SK-N-MC (cell line): ENCODE measurements at regions not wholly inside any gene's neighbourhood (a gene's known extent, or its start where the extent isn't known, plus 50 kb on each side); places are given as distances from the start of the nearest gene placed in this dataset.
"Not testable (repeated sequence)": the region's sequence is repeated elsewhere in the genome, so short reads cannot be mapped to it uniquely, and the experiment has no call there.

Experiments
- DNase-seq: peaks from one replicate; pipeline ENCODE4 v3.0.0-alpha.2; 2011; ENCODE audit warnings: low read depth, low spot score
- H3K27ac ChIP-seq: fragments of 200-600 bp; sonication (generic); 2 replicates; pipeline ENCODE4 v1.5.1; 2016; ENCODE audit warnings: mixed run types
- H3K36me3 ChIP-seq: fragments of 200-600 bp; sonication (generic); 2 replicates; pipeline ENCODE4 v1.6.1; 2017; ENCODE audit warnings: antibody characterized with exemption, low read length, mixed read lengths; ENCODE audit not compliant: insufficient read depth
- H3K4me3 ChIP-seq: fragments of 200-600 bp; sonication (generic); 2 replicates; pipeline ENCODE4 v1.5.1; 2016
- H3K9ac ChIP-seq: fragments of 200-600 bp; sonication (generic); 2 replicates; pipeline ENCODE4 v1.8.0; 2017; ENCODE audit warnings: mixed run types, mixed read lengths; ENCODE audit not compliant: insufficient read length
- H3K9me3 ChIP-seq: fragments of 200-600 bp; sonication (generic); 2 replicates; pipeline ENCODE4 v1.6.1; 2017; ENCODE audit warnings: low read depth, mild to moderate bottlenecking, antibody characterized with exemption, low read length, moderate library complexity, mixed read lengths
- EZH2 ChIP-seq: fragments of 200-600 bp; sonication (generic); IDR thresholded peaks from one replicate; pipeline ENCODE4 v1.6.1; 2017; ENCODE audit warnings: antibody characterized with exemption
- FOXP2 ChIP-seq: optimal IDR thresholded peaks from 2 replicates; pipeline ENCODE3; 2011; ENCODE audit warnings: mild to moderate bottlenecking, moderate library complexity; ENCODE audit not compliant: insufficient read depth; ENCODE audit errors: extremely low read length, control extremely low read depth
- POLR2AphosphoS5 ChIP-seq: IDR thresholded peaks from 2 replicates; pipeline ENCODE4 v1.6.1; 2012; ENCODE audit warnings: mild to moderate bottlenecking, low read depth, low read length, borderline replicate concordance

- TF ChIP-seq EZH2, result no peak
- H3K4me3 ChIP-seq, result no peak overlapping the region
- no peak overlapping the region for H3K27ac ChIP-seq
- H3K36me3 ChIP-seq, result no peaks in the 10 kb centered on the region
- no peak for DNase-seq
- no peaks in the 10 kb centered on the region for H3K9me3 ChIP-seq
- H3K9ac ChIP-seq, result no peak overlapping the region
These were observed 248.8 kb downstream of the CAAP1 start for GRCh38 chr9:26643826-26644225.

GRCh38 chr9:26639761-26640160 is 252.8 kb downstream of the CAAP1 start:
- no peak overlapping the region for H3K9ac ChIP-seq
- H3K36me3 ChIP-seq, result no peaks in the 10 kb centered on the region
- TF ChIP-seq EZH2, result no peak
- TF ChIP-seq POLR2AphosphoS5, result no peak
- TF ChIP-seq FOXP2, result no peak
- no peak for DNase-seq
- H3K27ac ChIP-seq, result no peak overlapping the region
- no peaks in the 10 kb centered on the region for H3K9me3 ChIP-seq
- H3K4me3 ChIP-seq, result no peak overlapping the region

- no peak overlapping the region for H3K9ac ChIP-seq
- H3K27ac ChIP-seq, result no peak overlapping the region
- no peak for TF ChIP-seq FOXP2
- TF ChIP-seq EZH2, result no peak
- no peak for TF ChIP-seq POLR2AphosphoS5
- no peak for DNase-seq
- no peaks in the 10 kb centered on the region for H3K9me3 ChIP-seq
- no peaks in the 10 kb centered on the region for H3K36me3 ChIP-seq
- H3K4me3 ChIP-seq, result no peak overlapping the region
These were observed 255.5 kb downstream of the CAAP1 start for GRCh38 chr9:26637101-26637500.

GRCh38 chr9:26613851-26614350 is 278.7 kb downstream of the CAAP1 start:
- H3K27ac ChIP-seq, H3K4me3 ChIP-seq, H3K36me3 ChIP-seq, H3K9ac ChIP-seq, DNase-seq, H3K9me3 ChIP-seq: not testable (repeated sequence)

- H3K27ac ChIP-seq, result no peak overlapping the region
- no peak overlapping the region for H3K4me3 ChIP-seq
- no peak for DNase-seq
- no peak for TF ChIP-seq FOXP2
- no peak for TF ChIP-seq EZH2
- no peak for TF ChIP-seq POLR2AphosphoS5
- H3K9ac ChIP-seq, result no peak overlapping the region
- H3K36me3 ChIP-seq, result no peaks in the 10 kb centered on the region
- H3K9me3 ChIP-seq, result no peaks in the 10 kb centered on the region
These were observed 280.4 kb downstream of the CAAP1 start for GRCh38 chr9:26612211-26612610.

GRCh38 chr9:26606756-26607155 is 285.8 kb downstream of the CAAP1 start:
- no peak for DNase-seq
- no peak overlapping the region for H3K27ac ChIP-seq
- H3K9me3 ChIP-seq, result no peaks in the 10 kb centered on the region
- H3K9ac ChIP-seq, result no peak overlapping the region
- TF ChIP-seq FOXP2, result no peak
- no peak for TF ChIP-seq EZH2
- TF ChIP-seq POLR2AphosphoS5, result no peak
- H3K4me3 ChIP-seq, result no peak overlapping the region
- no peaks in the 10 kb centered on the region for H3K36me3 ChIP-seq

GRCh38 chr9:26605367-26605766 is 287.2 kb downstream of the CAAP1 start:
- no peaks in the 10 kb centered on the region for H3K36me3 ChIP-seq
- H3K27ac ChIP-seq, result no peak overlapping the region
- DNase-seq, result no peak
- H3K4me3 ChIP-seq, result no peak overlapping the region
- TF ChIP-seq POLR2AphosphoS5, result no peak
- TF ChIP-seq FOXP2, result no peak
- no peak for TF ChIP-seq EZH2
- H3K9me3 ChIP-seq, result no peaks in the 10 kb centered on the region
- H3K9ac ChIP-seq, result no peak overlapping the region

- Histone ChIP-seq H3K36me3 (no peaks in the 10 kb centered on the region), H3K9me3 (no peaks in the 10 kb centered on the region), H3K4me3 (no peak overlapping the region), H3K9ac (no peak overlapping the region), H3K27ac (no peak overlapping the region)
- no peak for DNase-seq
- TF ChIP-seq POLR2AphosphoS5, result no peak
- no peak for TF ChIP-seq EZH2
- no peak for TF ChIP-seq FOXP2
These were observed 288.4 kb downstream of the CAAP1 start for GRCh38 chr9:26604076-26604662.

GRCh38 chr9:26603617-26604016 is 289.0 kb downstream of the CAAP1 start:
- no peak overlapping the region for H3K9ac ChIP-seq
- no peak for DNase-seq
- no peaks in the 10 kb centered on the region for H3K9me3 ChIP-seq
- no peak for TF ChIP-seq POLR2AphosphoS5
- no peak for TF ChIP-seq EZH2
- no peak for TF ChIP-seq FOXP2
- no peaks in the 10 kb centered on the region for H3K36me3 ChIP-seq
- H3K27ac ChIP-seq, result no peak overlapping the region
- H3K4me3 ChIP-seq, result no peak overlapping the region
